ENCODE measurements at regions not wholly inside any gene's neighbourhood (a gene's known extent, or its start where the extent isn't known, plus 50 kb on each side); places are given as distances from the start of the nearest gene placed in this dataset.

- H3K9me2 ChIP-seq (ENCODE audit: insufficient read depth): no peaks in the 10 kb centered on the region
- no peak overlapping the region for H3K9ac ChIP-seq (ENCODE audit: low read length)
- BruUV-seq (replicated peaks): no TSS peak
- DNase-seq (ENCODE audit: low read depth, low spot score): no peak
- CTCF ChIA-PET: interaction anchor here (1.0 to 1.4 kb wide), 2 partner anchors 23 to 63 kb away, joined by 3 read pairs; no protein-coding TSS in a partner anchor
- no peak overlapping the region for H3K4me2 ChIP-seq (ENCODE audit: low read length)
- TF ChIP-seq ZFX (IDR thresholded peaks at IDR 0.05) (no peak), EGR1 (IDR thresholded peaks at IDR 0.05; ENCODE audit: low read depth) (no peak), EZH2phosphoT487 (IDR thresholded peaks at IDR 0.05; ENCODE audit: borderline replicate concordance) (no peak), ZNF274 (IDR thresholded peaks at IDR 0.05; ENCODE audit: low read depth, low read length) (no peak), MAX (IDR thresholded peaks at IDR 0.05) (no peak), RAD21 (IDR thresholded peaks at IDR 0.05; ENCODE audit: low read depth) (no peak), REST (IDR thresholded peaks at IDR 0.05; ENCODE audit: low read depth) (no peak), SP1 (IDR thresholded peaks at IDR 0.05; ENCODE audit: low read depth) (no peak), JUND (IDR thresholded peaks at IDR 0.05) (no peak), ATF3 (IDR thresholded peaks at IDR 0.05) (no peak)
- H3K36me3 ChIP-seq (ENCODE audit: control insufficient read depth in 1 of 2, insufficient read depth in 2 of 2, low read length in 2 of 2): no peaks in the 10 kb centered on the region
- no peaks in the 10 kb centered on the region; a peak in 1 of 4 replicates for H3K4me1 ChIP-seq (ENCODE audit: control insufficient read depth in 1 of 2, insufficient read depth in 2 of 2, low read length in 2 of 2)
- no peaks in the 10 kb centered on the region for H3K27me3 ChIP-seq (ENCODE audit: insufficient read depth, low read length)
- POLR2A ChIA-PET: no interaction called here
- H4K20me1 ChIP-seq (ENCODE audit: insufficient read depth): no peaks in the 10 kb centered on the region
- H3K4me3 ChIP-seq (replicated peaks in 1 of 2; ENCODE audit: low read depth in 1 of 2, low read length in 2 of 2): no peak overlapping the region
- no peak for ATAC-seq
- no peaks in the 10 kb centered on the region for H3K79me2 ChIP-seq (ENCODE audit: insufficient read depth, low read length)
- H3K9me3 ChIP-seq (ENCODE audit: control insufficient read depth in 1 of 2, insufficient read depth in 1 of 2, low read depth in 1 of 2, low read length in 2 of 2): peaks cover 0 to 3% of the 10 kb centered on the region in 2 experiments; a peak in 1 of 4 replicates
- H2AFZ ChIP-seq (ENCODE audit: low read depth, low read length, poor library complexity, severe bottlenecking): no peak overlapping the region
- RAD21 ChIA-PET (ENCODE audit: low non-redundant PET in 1 of 2, low total read pairs in 2 of 2, uncharacterized antibody in 2 of 2, unreplicated experiment in 2 of 2): no interaction called here
- H3K27ac ChIP-seq (ENCODE audit: low read depth, low read length): no peak overlapping the region
- intact Hi-C loops (cut with micrococcal nuclease): no loop called here
Observed at GRCh38 chr11:70545610-70545912, 147.2 kb downstream of the CTTN start.
